ENCODE measurements at regions not wholly inside any gene's neighbourhood (a gene's known extent, or its start where the extent isn't known, plus 50 kb on each side); places are given as distances from the start of the nearest gene placed in this dataset.
A peak's percentile ranks its signal among the peaks of the same experiment; 100 is the strongest.

DNA sequence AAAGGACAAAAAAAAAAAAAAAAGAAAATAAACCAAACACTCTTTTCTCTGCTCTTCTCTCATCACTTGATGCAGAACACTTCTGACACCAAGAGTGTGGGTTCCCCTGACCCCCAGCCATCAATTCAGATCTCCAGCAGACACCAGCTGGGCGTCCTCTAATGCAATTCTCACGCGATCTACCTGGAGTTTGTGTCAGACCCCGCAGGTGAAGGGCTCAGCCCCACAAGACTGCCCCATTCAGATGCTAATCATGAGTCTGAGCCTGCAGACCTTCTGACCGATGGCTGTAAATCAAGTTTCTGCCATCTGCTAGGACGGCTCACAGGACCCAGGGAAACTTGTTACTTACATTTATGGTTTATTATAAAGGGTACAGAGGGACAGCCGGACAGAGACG is 133.6 kb upstream of the C1orf174 start:
- Histone ChIP-seq H3K79me2 (ENCODE audit: insufficient read depth, low read length) (peaks cover 51% of the 10 kb centered on the region), H3K9ac (ENCODE audit: low read length) (no peak overlapping the region), H3K4me2 (ENCODE audit: low read depth, low read length, poor library complexity, severe bottlenecking) (no peak overlapping the region), H3K4me3 (ENCODE audit: insufficient read depth, low read length, poor library complexity, severe bottlenecking) (no peak overlapping the region), H3K27me3 (ENCODE audit: low read length) (no peaks in the 10 kb centered on the region), H2AFZ (ENCODE audit: low read depth, low read length, severe bottlenecking) (no peak overlapping the region), H3K27ac (ENCODE audit: low read depth, low read length) (peak overlapping the region; percentile 63), H3F3A (ENCODE audit: insufficient read depth) (peaks cover 20% of the 10 kb centered on the region), H4K20me1 (ENCODE audit: low read depth, low read length) (no peaks in the 10 kb centered on the region), H3K9me2 (replicated peaks; ENCODE audit: insufficient read depth, low read length) (no peaks in the 10 kb centered on the region), H3K36me3 (ENCODE audit: low read length) (peaks cover 34% of the 10 kb centered on the region), H3K9me3 (ENCODE audit: insufficient read depth, low read length) (no peaks in the 10 kb centered on the region; the same call in 1 of the 2 replicates)
- no peak for TF ChIP-seq EZH2phosphoT487 (conservative IDR thresholded peaks at IDR 0.05; ENCODE audit: low read length)
- TF ChIP-seq, protein P1, sequence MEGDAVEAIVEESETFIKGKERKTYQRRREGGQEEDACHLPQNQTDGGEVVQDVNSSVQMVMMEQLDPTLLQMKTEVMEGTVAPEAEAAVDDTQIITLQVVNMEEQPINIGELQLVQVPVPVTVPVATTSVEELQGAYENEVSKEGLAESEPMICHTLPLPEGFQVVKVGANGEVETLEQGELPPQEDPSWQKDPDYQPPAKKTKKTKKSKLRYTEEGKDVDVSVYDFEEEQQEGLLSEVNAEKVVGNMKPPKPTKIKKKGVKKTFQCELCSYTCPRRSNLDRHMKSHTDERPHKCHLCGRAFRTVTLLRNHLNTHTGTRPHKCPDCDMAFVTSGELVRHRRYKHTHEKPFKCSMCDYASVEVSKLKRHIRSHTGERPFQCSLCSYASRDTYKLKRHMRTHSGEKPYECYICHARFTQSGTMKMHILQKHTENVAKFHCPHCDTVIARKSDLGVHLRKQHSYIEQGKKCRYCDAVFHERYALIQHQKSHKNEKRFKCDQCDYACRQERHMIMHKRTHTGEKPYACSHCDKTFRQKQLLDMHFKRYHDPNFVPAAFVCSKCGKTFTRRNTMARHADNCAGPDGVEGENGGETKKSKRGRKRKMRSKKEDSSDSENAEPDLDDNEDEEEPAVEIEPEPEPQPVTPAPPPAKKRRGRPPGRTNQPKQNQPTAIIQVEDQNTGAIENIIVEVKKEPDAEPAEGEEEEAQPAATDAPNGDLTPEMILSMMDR (IDR thresholded peaks at IDR 0.05; ENCODE audit: insufficient read depth, low read length, poor library complexity, severe bottlenecking): no peak

DNA sequence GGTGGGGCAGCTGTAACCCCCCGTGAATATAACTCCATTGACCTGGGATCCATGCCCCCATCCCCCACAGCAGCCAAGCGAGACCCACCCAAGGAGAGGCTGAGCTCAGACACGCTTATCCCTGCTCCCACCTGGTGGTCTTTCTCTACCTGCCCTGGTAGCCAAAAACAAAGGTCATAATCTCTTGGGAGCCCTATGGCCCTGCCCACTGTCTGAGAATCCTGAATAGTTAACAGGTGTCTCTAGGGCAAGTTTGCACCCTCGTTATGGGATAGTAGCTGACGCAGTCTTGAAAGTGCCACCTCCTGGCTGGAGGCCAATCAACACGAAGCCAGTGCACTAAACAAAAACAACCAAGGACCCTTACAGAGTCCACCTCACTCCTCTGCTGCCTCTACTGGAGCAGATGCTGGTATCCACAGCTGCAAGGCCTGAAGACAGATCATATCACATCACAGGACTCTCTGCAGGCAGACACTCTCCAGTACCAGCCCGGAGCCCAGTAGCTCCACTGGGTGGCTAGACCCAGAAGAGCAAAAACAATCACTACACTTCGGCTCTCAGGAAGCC is 134.3 kb upstream of the C1orf174 start:
- H3K4me2 ChIP-seq (ENCODE audit: low read depth, low read length, poor library complexity, severe bottlenecking): peak overlapping the region; percentile 52
- no peaks in the 10 kb centered on the region for H3K27me3 ChIP-seq (ENCODE audit: low read length)
- H3F3A ChIP-seq (ENCODE audit: insufficient read depth): peaks cover 13% of the 10 kb centered on the region
- H3K27ac ChIP-seq (ENCODE audit: low read depth, low read length): peak overlapping the region; percentile 63
- peaks cover 54% of the 10 kb centered on the region for H3K79me2 ChIP-seq (ENCODE audit: insufficient read depth, low read length)
- H3K4me3 ChIP-seq (ENCODE audit: insufficient read depth, low read length, poor library complexity, severe bottlenecking): no peak overlapping the region
- TF ChIP-seq, protein P1 (IDR thresholded peaks at IDR 0.05; ENCODE audit: insufficient read depth, low read length, poor library complexity, severe bottlenecking): no peak
- TF ChIP-seq EZH2phosphoT487 (conservative IDR thresholded peaks at IDR 0.05; ENCODE audit: low read length): no peak
- peaks cover 34% of the 10 kb centered on the region for H3K36me3 ChIP-seq (ENCODE audit: low read length)
- no peaks in the 10 kb centered on the region for H4K20me1 ChIP-seq (ENCODE audit: low read depth, low read length)
- H3K9ac ChIP-seq (ENCODE audit: low read length): no peak overlapping the region
- H2AFZ ChIP-seq (ENCODE audit: low read depth, low read length, severe bottlenecking): no peak overlapping the region
- H3K9me2 ChIP-seq (replicated peaks; ENCODE audit: insufficient read depth, low read length): no peaks in the 10 kb centered on the region
- no peaks in the 10 kb centered on the region; the same call in 1 of the 2 replicates for H3K9me3 ChIP-seq (ENCODE audit: insufficient read depth, low read length)

DNA sequence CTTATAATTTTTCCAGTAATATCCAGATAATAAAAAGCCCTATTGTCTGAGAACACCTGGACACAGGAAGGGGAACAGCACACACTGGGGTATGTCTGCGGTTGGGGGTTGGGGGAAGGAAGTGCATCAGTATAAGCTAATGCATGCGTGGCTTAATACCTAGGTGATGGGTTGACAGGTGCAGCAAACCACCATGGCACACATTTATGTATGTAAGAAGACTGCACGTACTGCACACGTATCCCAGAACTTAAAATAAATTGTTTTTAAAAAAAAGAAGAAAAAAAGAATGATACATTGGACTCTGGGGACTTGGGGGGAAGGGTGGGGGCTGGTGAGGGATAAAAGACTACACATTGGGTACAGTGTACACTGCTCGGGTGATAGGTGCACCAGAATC is 144.9 kb upstream of the C1orf174 start:
- no peaks in the 10 kb centered on the region for H3K27me3 ChIP-seq (ENCODE audit: low read length)
- no peaks in the 10 kb centered on the region for H3K9me2 ChIP-seq (replicated peaks; ENCODE audit: insufficient read depth, low read length)
- peak overlapping the region; percentile 100 for H3K4me2 ChIP-seq (ENCODE audit: low read depth, low read length, poor library complexity, severe bottlenecking)
- peaks cover 26% of the 10 kb centered on the region for H3K79me2 ChIP-seq (ENCODE audit: insufficient read depth, low read length)
- no peak overlapping the region for H2AFZ ChIP-seq (ENCODE audit: low read depth, low read length, severe bottlenecking)
- H3F3A ChIP-seq (ENCODE audit: insufficient read depth): peaks cover 29% of the 10 kb centered on the region
- no peaks in the 10 kb centered on the region for H4K20me1 ChIP-seq (ENCODE audit: low read depth, low read length)
- peak overlapping the region; percentile 73 for H3K4me3 ChIP-seq (ENCODE audit: insufficient read depth, low read length, poor library complexity, severe bottlenecking)
- H3K36me3 ChIP-seq (ENCODE audit: low read length): no peaks in the 10 kb centered on the region
- H3K9me3 ChIP-seq (ENCODE audit: insufficient read depth, low read length): no peaks in the 10 kb centered on the region
- H3K9ac ChIP-seq (ENCODE audit: low read length): peak overlapping the region; percentile 96
- peak overlapping the region; percentile 100 for H3K27ac ChIP-seq (ENCODE audit: low read depth, low read length)
- TF ChIP-seq, protein P1 (IDR thresholded peaks at IDR 0.05; ENCODE audit: insufficient read depth, low read length, poor library complexity, severe bottlenecking): no peak
- TF ChIP-seq EZH2phosphoT487 (conservative IDR thresholded peaks at IDR 0.05; ENCODE audit: low read length): no peak
